ENCODE measurements at regions not wholly inside any gene's neighbourhood (a gene's known extent, or its start where the extent isn't known, plus 50 kb on each side); places are given as distances from the start of the nearest gene placed in this dataset.

DNA sequence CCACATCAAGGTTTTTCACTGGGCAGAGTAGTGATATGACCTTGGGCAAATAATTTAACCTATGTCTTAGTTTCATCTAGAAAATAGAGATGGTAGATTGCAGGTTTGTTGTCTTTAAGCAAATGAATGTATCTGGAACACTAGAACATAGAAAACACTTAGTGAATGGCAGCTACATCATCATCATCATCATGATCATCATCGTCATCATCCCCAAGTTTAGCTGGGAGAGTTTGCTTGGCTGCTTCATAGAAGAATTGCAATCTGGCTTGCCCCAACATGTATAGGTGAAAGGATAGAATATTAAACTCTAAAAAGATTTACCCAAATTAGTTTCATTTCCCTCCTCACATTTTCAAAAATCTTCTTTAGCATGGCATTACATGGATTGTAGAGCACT is 91.3 kb upstream of the TMEM260 start:
- Histone ChIP-seq H3K36me3 (ENCODE audit: low read depth, missing control alignments) (no peaks in the 10 kb centered on the region), H3K4me1 (no peaks in the 10 kb centered on the region), H3K4me3 (no peak overlapping the region), H3K9me3 (no peaks in the 10 kb centered on the region), H3K27me3 (no peaks in the 10 kb centered on the region), H3K27ac (no peak overlapping the region)
- 89 to 98% methylated on average over 1 of the region's 1 CpG for WGBS, 2 donors
- no peak for DNase-seq
- TF ChIP-seq POLR2A (IDR thresholded peaks at IDR 0.05) = no peak
- TF ChIP-seq, protein P1, sequence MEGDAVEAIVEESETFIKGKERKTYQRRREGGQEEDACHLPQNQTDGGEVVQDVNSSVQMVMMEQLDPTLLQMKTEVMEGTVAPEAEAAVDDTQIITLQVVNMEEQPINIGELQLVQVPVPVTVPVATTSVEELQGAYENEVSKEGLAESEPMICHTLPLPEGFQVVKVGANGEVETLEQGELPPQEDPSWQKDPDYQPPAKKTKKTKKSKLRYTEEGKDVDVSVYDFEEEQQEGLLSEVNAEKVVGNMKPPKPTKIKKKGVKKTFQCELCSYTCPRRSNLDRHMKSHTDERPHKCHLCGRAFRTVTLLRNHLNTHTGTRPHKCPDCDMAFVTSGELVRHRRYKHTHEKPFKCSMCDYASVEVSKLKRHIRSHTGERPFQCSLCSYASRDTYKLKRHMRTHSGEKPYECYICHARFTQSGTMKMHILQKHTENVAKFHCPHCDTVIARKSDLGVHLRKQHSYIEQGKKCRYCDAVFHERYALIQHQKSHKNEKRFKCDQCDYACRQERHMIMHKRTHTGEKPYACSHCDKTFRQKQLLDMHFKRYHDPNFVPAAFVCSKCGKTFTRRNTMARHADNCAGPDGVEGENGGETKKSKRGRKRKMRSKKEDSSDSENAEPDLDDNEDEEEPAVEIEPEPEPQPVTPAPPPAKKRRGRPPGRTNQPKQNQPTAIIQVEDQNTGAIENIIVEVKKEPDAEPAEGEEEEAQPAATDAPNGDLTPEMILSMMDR (IDR thresholded peaks at IDR 0.05) = no peak
- intact Hi-C loops (cut with DNase I; ENCODE audit: low total_unique reads) = no loop called here

GRCh38 chr14:56490379-56490778 is 89.2 kb upstream of the TMEM260 start:
- no peaks in the 10 kb centered on the region for H3K27me3 ChIP-seq
- H3K4me3 ChIP-seq = no peak overlapping the region
- no peaks in the 10 kb centered on the region for H3K9me3 ChIP-seq
- DNase-seq = no peak
- H3K4me1 ChIP-seq = no peaks in the 10 kb centered on the region
- intact Hi-C loops (cut with DNase I; ENCODE audit: low total_unique reads) = loop anchor here (10.0 kb wide), 1 partner anchor 834 kb away; no protein-coding TSS in a partner anchor
- 29 to 35% methylated on average over 3 of the region's 3 CpGs for WGBS, 2 donors
- TF ChIP-seq, protein P1 (IDR thresholded peaks at IDR 0.05) = peak in 1 of 3 experiments; percentile 64
- no peak for TF ChIP-seq POLR2A (IDR thresholded peaks at IDR 0.05)
- H3K36me3 ChIP-seq (ENCODE audit: low read depth, missing control alignments) = no peaks in the 10 kb centered on the region
- no peak overlapping the region for H3K27ac ChIP-seq

DNA sequence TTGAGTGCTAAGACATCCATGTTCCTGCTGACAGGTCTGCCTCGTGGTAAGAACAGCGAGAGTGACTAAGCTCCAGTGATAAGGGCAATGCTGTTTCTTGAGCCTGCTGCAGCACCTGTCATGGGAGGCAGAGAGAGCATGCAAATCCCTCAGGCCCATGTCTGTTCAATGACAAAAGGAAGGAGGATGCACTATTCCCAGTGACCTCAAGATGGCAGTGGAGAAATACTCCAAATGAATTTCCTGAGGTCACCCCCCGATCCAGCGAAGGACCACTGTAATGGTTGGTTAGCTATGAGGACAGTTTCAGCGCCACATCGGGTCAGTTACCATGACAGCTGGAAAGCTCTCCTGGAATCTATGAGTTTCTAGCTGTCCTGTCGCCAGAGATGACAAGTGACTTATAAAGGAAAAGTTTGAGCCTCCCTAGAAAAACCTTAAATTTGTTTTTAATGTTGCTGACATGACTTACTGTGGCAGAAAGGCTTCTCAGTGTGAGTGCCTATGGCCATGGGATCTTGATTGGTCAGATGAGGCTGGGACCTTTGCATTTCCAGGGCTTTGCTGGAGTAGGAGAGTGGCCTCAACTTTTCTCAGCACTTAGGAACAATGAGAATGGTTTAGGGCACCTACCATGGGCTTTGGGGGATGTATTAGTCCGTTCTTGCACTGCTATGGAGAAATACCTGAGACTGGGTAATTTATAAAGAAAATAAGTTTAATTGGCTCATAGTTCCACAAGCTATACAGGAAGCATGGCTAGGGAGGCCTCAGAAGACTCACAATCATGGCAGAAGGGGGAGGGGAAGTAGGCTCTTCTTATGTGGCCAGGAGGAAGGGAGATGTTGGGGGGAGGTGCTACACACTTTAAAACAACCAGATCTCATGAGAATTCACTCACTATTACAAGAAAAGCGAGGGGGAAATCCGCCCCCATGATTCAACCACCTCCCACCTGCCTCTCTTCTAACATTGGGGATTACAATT is 88.0 kb upstream of the TMEM260 start:
- Histone ChIP-seq H3K27ac (no peak overlapping the region), H3K36me3 (ENCODE audit: low read depth, missing control alignments) (no peaks in the 10 kb centered on the region), H3K9me3 (no peaks in the 10 kb centered on the region), H3K27me3 (no peaks in the 10 kb centered on the region), H3K4me3 (no peak overlapping the region), H3K4me1 (no peaks in the 10 kb centered on the region)
- TF ChIP-seq, protein P1 (IDR thresholded peaks at IDR 0.05) = peak; percentile 48 to 79 (median 66)
- no peak for TF ChIP-seq POLR2A (IDR thresholded peaks at IDR 0.05)
- WGBS, 2 donors = 42 to 44% methylated on average over 10 of the region's 10 CpGs
- DNase-seq = peak; percentile 59
- intact Hi-C loops (cut with DNase I; ENCODE audit: low total_unique reads) = loop anchor here (10.0 kb wide), 1 partner anchor 833 kb away; no protein-coding TSS in a partner anchor

- H3K4me1 ChIP-seq = no peaks in the 10 kb centered on the region
- no peak overlapping the region for H3K4me3 ChIP-seq
- intact Hi-C loops (cut with DNase I; ENCODE audit: low total_unique reads) = loop anchor here (10.0 kb wide), 1 partner anchor 831 kb away; no protein-coding TSS in a partner anchor
- no peaks in the 10 kb centered on the region for H3K36me3 ChIP-seq (ENCODE audit: low read depth, missing control alignments)
- H3K27me3 ChIP-seq = no peaks in the 10 kb centered on the region
- TF ChIP-seq, protein P1 (IDR thresholded peaks at IDR 0.05) = no peak
- no peak for TF ChIP-seq POLR2A (IDR thresholded peaks at IDR 0.05)
- H3K27ac ChIP-seq = no peak overlapping the region
- 70 to 85% methylated on average over 3 of the region's 3 CpGs for WGBS, 2 donors
- no peak for DNase-seq
- no peaks in the 10 kb centered on the region for H3K9me3 ChIP-seq
Observed at GRCh38 chr14:56494167-56494566, 85.4 kb upstream of the TMEM260 start.

Measured in testis (tissue), 2 donors.